Activated naive CD4-positive, alpha-beta T cell treated with Interleukin-2 at 50 U/mL for 16 hours (primary cell): ENCODE measurements at regions not wholly inside any gene's neighbourhood (a gene's known extent, or its start where the extent isn't known, plus 50 kb on each side); places are given as distances from the start of the nearest gene placed in this dataset.

ENCODE experiments used
- DNase-seq: peaks from one replicate; pipeline ENCODE4 v3.0.0-alpha.2; 2020

GRCh38 chr12:24462946-24463345 is 486.0 kb downstream of the BCAT1 start:
- DNase-seq: no peak

DNA sequence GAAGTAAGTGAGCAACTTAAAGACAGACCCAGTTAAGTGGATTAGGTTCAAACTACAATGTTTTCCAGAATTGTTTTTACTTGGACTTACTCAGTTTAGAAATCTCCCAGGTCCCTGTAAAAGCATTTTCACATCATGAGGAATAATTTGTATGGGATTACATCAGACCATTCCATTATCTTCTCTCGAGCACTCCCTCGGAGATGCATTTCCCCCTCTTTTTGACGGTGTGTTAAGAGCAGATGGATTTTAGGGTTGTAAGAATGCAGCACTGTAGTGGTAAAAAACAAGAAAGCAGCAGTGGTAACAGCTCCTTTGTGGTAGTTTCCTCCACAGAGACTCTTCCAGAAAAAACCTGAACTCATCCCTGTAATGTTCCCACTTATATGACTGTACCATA is 488.4 kb downstream of the BCAT1 start:
- no peak for DNase-seq

DNA sequence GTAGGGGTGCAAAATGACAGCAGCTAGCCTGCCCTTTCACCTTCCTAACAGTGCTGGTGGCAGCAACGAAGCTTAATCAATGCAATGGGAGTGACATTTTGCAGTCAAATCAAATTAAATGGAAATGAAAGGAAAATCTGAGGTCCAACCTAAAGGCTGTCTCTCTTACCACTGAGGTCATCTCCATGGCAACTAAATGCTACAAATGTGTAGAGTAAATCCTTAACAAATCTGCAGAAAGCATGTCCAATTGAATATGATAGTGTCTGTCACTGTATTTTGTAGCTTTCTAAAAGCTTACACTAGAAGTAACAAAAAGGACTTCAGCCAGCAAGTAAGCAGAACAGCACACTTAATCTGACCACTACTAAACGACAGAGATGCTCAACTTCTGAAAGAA is 488.8 kb downstream of the BCAT1 start:
- DNase-seq: no peak

GRCh38 chr12:24455811-24456210 is 493.1 kb downstream of the BCAT1 start:
- DNase-seq: no peak

GRCh38 chr12:24447678-24448077 is 498.2 kb upstream of the SOX5 start:
- DNase-seq: no peak

DNA sequence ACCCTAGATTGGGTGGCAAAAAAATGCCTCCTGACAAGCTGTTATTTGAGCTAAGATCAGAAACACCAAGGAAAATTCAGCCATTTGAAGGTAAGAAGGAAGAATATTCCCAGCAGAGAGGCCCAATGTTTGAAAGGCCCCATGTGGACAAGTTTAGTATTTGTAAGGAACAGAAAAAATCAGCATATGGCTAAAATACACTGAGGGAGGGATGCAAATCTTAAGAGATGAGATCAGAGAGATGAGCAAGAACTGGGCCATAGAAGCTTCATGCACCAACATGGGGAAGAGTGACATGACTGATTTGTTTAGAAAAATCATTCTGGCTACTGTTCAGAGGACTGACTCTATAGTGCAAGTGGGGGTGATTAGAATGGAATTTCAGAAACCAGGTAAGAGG is 496.8 kb upstream of the SOX5 start:
- DNase-seq: no peak

- no peak for DNase-seq
Measured at GRCh38 chr12:24444634-24445033, 495.2 kb upstream of the SOX5 start.

DNA sequence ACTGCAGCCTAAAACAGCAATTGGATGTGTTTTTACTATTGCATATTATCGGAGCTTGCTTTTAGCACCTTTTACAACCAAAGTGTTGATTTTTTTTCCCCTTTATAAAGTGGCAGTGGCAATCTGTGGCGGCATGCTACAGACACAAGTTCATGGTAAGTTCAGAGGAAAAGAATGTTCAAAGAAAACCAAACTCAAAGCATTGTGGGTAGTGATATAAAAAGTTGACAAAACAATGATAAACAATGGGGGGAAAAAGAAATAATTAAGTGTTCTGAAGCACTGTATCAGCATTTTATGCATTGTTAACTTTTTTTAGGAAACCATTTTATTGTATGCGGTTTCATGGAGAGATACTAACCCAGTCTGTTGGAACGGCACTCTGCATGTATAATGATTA is 492.0 kb upstream of the SOX5 start:
- no peak for DNase-seq

- DNase-seq: no peak
Measured at GRCh38 chr12:24436667-24437066, 487.2 kb upstream of the SOX5 start.

GRCh38 chr12:24431872-24432271 is 482.4 kb upstream of the SOX5 start:
- no peak for DNase-seq

DNA sequence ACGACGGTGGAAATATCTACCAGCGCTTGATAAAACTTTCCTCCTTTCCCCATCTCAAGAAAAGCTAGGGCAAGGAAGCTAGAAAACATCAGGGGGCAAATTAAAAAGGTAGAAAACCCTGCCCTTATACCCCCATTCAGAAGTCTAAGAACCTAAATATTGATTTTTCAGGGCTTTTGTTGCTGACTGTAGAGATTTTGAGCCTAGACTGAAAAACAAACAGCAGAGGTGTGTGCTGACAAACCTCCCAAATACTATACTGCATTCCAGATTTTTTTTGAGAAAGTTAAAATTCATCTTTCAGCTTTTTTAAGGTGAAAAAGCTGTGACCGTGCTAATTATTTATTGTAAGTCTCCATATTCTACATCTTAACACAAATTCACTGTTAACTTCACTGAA is 478.3 kb upstream of the SOX5 start:
- no peak for DNase-seq

DNA sequence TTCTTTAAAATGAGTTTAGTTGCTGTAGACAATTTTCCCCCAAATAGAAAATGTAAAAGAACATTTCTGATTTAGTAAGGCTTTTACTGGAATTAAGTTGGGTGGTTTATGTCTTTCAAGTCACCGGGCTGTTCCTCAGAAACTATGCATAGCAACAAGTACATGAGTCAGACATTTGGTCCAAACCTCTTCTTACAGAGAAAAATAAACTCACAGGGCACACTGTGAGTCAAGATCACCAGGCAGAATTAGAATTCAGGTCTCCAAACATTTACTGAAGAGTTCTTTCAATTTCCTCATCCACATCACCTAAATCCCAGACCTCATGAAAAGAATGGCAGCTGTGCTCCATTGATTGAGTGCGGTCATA is 476.1 kb upstream of the SOX5 start:
- DNase-seq: no peak

GRCh38 chr12:24424889-24425600 is 475.6 kb upstream of the SOX5 start:
- no peak for DNase-seq

DNA sequence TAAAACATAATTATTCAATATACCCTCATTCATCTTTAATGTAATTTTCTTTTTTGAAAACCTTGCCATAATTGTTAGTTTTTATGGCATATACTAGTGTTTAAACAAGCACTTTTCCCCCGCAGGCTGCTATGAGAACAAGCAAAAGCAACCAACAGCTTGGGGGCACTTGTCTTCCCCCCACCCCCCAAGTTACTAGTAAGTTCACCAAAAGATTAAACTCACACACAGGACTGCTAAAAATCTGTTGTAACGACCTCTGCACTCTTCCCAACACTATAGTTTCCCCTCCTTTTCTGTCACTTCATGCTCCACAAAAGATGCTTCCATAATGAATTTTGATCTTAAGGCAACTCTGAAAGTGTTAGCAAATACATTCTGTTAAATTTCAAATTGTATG is 474.9 kb upstream of the SOX5 start:
- DNase-seq: no peak

- no peak for DNase-seq
Measured at GRCh38 chr12:24423611-24424010, 474.1 kb upstream of the SOX5 start.

DNA sequence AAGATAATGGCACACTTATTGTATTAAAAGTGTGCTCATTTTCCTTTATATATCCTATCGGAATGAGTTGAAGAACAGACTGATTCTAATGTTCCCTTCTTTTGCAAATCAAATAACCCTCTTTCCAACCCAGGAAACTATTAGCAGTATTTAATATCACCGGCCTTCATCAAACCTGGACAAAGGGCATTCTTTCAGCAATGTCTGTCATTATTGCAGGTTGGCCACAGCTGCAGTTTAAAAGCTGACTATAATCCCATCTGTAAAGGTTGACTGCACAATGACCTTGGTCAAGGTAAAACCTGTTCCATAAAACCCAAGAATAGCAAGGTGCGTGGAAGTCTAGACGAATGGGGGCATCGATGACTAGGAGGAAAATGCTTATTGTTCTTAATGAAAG is 472.3 kb upstream of the SOX5 start:
- no peak for DNase-seq

- DNase-seq: no peak
Measured at GRCh38 chr12:24418157-24418556, 468.7 kb upstream of the SOX5 start.

- DNase-seq: no peak
Measured at GRCh38 chr12:24416423-24417109, 467.1 kb upstream of the SOX5 start.

DNA sequence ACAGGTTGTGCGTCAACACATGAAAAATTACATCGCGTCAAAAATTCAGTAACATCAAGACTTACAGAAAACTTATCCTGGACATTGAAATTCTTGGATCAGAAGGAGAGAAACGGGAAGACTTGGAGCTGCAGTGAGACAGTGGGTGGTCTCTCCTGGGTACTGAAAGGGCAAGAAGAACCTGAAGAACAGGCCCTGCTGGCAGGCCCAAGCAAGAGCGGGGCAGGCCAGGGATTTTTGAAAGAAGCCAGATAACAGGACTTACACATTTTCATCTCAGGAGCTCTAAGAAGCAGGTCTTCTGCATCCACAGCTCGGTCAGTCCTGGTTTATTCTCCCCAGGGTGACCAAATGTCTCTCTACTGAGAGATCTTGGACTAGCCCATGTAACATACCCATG is 466.5 kb upstream of the SOX5 start:
- no peak for DNase-seq

GRCh38 chr12:24414480-24414879 is 465.0 kb upstream of the SOX5 start:
- DNase-seq: no peak

- no peak for DNase-seq
Measured at GRCh38 chr12:24411948-24412347, 462.5 kb upstream of the SOX5 start.

- no peak for DNase-seq
Measured at GRCh38 chr12:24409868-24410267, 460.4 kb upstream of the SOX5 start.

DNA sequence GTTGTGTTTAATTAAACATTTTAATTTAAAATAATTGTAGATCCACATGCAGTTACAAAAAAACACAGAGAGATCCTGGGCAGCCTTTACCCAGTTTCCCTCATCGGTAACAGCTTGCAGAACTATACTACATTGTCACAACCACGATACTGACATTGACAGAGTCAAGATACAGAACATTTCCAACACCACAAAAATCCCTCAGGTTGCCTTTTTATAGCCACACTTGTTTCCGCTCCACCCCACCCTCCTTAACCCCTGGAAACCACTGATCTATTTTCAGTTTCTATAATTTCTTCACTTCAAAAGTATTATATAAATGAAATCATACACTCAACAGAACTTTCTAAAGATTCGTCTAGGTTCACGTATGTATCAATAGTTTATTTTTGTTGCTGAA is 458.8 kb upstream of the SOX5 start:
- DNase-seq: no peak

- DNase-seq: no peak
Measured at GRCh38 chr12:24407884-24408283, 458.4 kb upstream of the SOX5 start.
